NCI-H2227 treated with DMSO at 0.1 percent for 48 hours (cell line): ENCODE measurements at regions not wholly inside any gene's neighbourhood (a gene's known extent, or its start where the extent isn't known, plus 50 kb on each side); places are given as distances from the start of the nearest gene placed in this dataset.
A peak's percentile ranks its signal among the peaks of the same experiment; 100 is the strongest.

Source experiments
- DNase-seq: peaks from one replicate; lab custom pipeline; 2025; lab: John Stamatoyannopoulos, UW

GRCh38 chr2:220849433-220849832 lies 722.7 kb downstream of the EPHA4 start:
- no peak for DNase-seq

DNA sequence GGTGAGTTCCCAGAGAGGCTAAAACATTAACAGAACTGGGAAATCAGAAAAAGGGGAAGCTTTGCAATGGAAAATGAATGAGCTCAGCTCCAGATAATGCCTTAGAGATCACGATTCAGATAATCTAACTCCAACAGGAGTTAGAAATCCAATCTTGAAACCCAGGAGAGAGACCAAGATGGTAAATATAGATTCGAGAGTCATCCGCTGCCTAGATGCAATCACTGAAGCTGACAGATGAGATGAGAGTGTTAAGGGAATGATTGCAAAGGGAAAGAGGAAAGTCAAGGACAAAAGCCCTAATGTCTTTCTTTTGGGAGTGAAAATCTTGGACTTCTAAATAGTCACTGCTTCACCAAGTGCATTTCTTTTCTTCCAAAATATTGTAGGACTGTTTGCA lies 722.0 kb downstream of the EPHA4 start:
- DNase-seq, result no peak

- peak; percentile 13 for DNase-seq
Measured at GRCh38 chr2:220855296-220855695, 716.8 kb downstream of the EPHA4 start.

GRCh38 chr2:220856486-220856885 lies 715.6 kb downstream of the EPHA4 start:
- no peak for DNase-seq

DNA sequence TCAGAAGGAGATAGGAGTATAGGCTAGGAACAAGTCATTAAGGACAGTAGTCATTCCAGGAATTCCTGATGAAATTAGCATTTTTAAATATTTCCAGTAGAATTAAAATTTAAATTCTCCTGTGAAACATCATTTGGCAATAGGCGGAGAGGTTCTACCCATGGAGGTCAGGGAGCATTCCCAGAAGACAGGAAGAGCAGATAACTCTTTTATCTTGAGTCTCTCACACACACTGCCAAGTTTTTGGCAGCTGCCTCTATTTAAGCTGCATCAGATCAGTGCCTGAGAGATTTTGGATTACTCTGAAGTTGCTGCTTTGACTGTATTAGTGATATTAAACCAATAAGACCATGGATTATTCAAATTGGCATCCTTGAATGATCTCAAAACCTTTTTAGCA lies 714.7 kb downstream of the EPHA4 start:
- DNase-seq, result no peak

- DNase-seq, result no peak
Measured at GRCh38 chr2:220858101-220858500, 714.0 kb downstream of the EPHA4 start.

DNA sequence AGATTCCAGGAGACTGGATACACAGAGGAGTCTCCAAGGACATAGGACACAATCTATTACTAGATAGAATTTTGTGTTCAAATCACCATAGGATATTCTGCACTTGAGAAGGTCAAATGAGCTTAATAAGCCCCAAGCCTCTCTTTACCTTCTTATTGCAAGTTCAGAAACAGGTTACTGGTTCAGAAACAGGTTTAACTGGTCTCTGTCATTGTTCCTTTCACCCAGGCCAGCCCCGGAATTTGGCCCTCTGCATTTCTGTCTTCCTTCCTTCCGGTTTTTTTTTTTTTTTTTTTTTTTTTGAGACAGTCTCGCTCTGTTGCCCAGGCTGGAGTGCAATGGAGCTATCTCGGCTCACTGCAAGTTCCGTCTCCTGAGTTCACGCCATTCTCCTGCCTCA lies 700.2 kb downstream of the EPHA4 start:
- DNase-seq, result no peak

- DNase-seq, result peak; percentile 86
Measured at GRCh38 chr2:220876080-220876824, 695.9 kb downstream of the EPHA4 start.

DNA sequence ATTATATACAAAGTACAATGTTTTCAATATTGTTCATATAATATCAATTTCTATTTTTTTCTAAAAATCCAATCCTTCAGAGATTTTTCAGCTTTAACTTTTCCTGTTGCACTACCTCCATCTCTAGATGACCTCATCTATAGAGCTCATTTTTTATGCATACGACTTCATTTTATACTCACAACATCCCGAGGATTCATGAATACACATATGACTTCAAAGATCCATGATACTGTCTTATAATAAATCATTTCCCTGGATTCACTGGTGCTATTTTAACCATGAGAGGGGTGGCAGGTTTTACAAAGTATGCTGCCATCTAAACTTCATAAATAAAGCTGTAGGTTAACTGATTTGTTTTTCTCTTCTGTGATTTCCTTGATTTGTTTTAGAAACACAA lies 694.6 kb downstream of the EPHA4 start:
- DNase-seq, result no peak

DNA sequence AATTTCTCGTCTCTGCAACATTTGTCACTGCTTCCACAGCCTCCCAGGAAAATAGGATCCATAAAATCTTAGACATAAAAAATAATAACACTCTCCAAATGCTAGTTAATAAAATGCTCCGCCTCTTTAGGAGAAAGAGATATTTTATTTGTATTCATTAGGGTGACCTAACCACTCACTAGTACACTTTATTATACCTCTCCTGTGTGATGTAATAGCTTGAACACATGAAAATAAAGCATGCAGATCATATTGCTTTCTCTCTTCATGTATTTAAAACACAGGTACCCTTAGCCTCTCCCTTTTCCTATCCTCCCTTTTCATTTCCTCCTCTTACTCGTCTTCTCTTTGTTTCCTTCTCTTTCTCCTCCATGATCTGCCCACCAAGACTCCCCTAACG lies 694.2 kb downstream of the EPHA4 start:
- DNase-seq, result no peak

- no peak for DNase-seq
Measured at GRCh38 chr2:220880623-220881596, 691.2 kb downstream of the EPHA4 start.

- no peak for DNase-seq
Measured at GRCh38 chr2:220882507-220882906, 689.6 kb downstream of the EPHA4 start.

DNA sequence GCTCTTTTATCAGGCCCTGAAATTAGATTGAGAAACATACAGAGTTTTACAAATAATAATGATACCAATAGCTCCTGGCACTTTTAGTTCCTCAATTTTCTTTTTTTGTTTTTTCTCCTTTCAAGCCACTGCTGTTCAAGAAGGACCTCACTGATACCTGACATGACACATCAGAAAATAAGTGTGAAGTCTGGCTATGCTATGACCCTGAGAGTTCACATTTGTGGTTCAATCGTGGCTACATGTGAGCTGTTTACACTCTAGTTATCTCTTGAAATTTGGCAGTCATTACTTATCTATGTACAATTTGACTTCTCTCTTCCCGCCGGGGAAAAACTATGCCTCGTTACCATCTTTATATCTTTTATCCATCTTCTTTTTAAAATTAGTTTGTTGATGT lies 686.5 kb downstream of the EPHA4 start:
- no peak for DNase-seq

- no peak for DNase-seq
Measured at GRCh38 chr2:220887271-220887870, 684.7 kb downstream of the EPHA4 start.

DNA sequence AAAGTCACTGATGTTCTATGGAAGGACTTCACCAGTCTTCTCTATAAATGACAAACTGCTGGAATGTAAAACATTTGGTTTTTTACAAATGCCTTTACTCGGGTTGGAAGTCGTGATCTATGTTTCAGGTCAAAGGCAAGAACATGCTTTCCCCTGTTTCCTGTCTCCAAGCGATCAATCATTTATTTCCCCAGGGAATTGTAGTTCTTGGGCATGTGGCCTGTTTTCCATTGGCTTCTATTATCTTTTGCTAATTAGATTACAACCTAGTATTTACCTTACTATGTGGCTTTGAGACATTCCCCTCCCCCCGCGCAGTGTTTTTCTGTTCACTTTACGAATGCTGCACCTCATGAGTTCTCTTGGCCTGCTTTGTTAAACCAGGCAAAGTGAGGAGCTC lies 684.2 kb downstream of the EPHA4 start:
- DNase-seq, result no peak

DNA sequence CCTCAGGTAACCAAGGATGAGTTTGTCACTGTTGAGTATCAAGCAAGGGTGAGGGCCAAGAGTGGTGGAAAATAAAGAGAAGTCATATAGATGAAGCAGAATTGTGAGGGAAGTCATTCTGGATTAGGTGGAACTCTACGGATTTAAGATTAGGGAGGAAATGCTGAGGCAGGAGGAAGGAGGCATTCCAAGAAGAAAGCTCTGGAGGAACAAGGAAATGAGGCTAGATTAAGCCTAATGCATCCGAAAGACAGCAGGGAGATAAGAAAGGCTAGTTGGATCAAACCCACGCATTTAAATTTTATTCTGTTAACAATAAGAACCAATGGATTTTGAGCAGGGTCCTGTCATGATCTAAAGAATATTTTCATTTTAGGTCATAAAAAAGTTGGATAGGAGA lies 681.2 kb downstream of the EPHA4 start:
- DNase-seq, result no peak

DNA sequence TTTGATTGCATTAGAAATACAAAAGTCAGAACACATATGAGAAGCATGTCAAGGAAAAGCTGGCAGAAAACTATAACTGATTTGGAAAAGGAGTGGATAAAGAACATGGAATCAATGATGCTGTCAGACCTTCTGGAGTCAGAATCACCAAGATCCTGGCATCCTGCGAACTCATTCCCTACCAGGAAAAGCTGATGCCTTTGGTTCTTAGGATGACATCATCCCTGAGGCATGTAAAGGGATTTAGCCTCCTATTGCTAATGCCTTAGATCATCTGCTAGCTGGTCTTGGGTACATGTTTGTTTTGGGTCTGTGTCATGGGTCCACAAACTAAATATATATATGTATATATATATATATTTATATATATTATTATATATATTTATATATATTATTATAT lies 680.7 kb downstream of the EPHA4 start:
- DNase-seq, result no peak

DNA sequence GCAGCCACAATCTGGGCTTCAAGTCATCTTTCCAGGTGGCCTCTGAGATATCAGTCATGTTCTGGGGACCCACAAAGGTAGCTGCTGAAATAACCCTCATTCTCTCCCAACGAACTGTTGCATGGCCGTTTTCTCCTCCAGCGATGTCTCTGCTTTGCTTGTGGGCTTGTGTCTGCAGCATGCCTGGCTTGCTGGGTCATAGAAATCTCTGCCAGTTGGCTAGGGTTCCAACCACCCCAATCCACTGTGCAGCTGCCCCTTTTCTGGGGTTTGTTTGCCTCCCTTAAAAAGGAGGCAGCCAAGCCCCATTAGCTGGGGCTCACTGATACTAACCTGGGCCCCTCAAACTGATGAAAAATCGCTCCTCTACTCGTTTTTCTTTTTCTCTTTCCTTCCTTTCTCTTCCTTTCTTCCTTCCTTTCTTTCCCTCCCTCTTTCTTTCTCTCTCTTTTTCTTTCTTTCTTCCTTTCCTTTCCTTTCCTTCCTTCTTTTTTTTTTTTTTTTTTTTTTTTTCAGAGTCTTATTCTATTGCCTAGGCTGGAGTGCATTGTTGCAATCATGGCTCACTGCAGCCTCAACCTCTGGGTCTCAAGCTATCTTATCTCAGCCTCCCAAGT lies 680.0 kb downstream of the EPHA4 start:
- DNase-seq, result no peak

- no peak for DNase-seq
Measured at GRCh38 chr2:220893411-220893810, 678.7 kb downstream of the EPHA4 start.

DNA sequence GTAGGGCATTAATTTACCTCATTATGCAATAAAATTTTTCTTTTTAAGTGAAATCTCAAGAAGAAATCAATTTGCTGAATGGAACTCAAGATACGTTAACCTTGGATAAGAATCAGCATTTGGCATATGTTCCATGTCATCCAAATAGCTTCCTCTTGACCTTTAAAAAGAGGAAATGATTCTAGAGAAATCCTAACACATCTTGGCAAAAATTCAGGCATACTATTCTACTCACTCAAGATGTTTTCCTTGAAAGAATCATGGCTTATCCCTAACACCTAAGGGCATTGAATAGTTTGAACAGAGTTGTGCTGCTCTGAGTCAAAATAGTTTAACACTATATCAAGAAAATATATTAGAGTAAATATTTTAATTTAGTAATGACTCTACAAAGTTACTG lies 678.0 kb downstream of the EPHA4 start:
- no peak for DNase-seq

- DNase-seq, result no peak
Measured at GRCh38 chr2:220899492-220899891, 672.6 kb downstream of the EPHA4 start.

GRCh38 chr2:220904015-220904414 lies 668.1 kb downstream of the EPHA4 start:
- DNase-seq, result no peak
